Right lobe of liver (tissue), 4 donors: ENCODE measurements at regions not wholly inside any gene's neighbourhood (a gene's known extent, or its start where the extent isn't known, plus 50 kb on each side); places are given as distances from the start of the nearest gene placed in this dataset.

ENCODE experiments used
- POLR2A ChIP-seq: fragments of 450-650 bp; IDR thresholded peaks from one replicate; pipeline ENCODE4 v1.6.1; 2017; ENCODE audit warnings: antibody characterized with exemption, mild to moderate bottlenecking
- TF ChIP-seq, protein P1 (sequence below), 4 donors: fragments of 200-600 bp in 3 of 4; fragments of 450-650 bp in 1 of 4; IDR thresholded peaks; one replicate each; pipeline versions ENCODE4 v1.5.1 to v1.8.0; 2016 to 2022; ENCODE audit warnings: antibody characterized with exemption in 4 of 4, mild to moderate bottlenecking in 2 of 4
- donor health status: DM: no; HTN: no; CAD: no.
- donor health status: DM: no; HTN: no; CAD: no.
- donor health status: DM: no; HTN: yes; CAD: no.

DNA sequence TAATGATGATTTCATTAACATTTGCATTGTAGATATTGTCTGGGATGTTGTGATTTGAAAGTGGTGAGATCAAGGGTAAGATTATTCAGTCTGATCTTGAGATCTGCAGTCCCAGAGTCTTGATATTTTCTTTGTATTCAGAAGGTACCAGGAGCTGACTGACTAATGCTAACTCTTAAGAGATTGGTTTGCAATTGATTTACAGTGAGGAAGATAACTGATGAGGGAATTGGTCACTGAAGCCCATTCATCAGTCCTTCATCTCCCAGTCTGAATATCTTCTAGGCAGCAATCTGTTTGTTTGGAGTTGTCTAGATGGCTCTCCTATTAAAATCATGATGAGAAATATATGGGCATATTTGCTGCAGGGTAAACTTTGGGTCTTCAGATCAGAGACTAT is 473.7 kb downstream of the ARL4A start:
- TF ChIP-seq, protein P1, sequence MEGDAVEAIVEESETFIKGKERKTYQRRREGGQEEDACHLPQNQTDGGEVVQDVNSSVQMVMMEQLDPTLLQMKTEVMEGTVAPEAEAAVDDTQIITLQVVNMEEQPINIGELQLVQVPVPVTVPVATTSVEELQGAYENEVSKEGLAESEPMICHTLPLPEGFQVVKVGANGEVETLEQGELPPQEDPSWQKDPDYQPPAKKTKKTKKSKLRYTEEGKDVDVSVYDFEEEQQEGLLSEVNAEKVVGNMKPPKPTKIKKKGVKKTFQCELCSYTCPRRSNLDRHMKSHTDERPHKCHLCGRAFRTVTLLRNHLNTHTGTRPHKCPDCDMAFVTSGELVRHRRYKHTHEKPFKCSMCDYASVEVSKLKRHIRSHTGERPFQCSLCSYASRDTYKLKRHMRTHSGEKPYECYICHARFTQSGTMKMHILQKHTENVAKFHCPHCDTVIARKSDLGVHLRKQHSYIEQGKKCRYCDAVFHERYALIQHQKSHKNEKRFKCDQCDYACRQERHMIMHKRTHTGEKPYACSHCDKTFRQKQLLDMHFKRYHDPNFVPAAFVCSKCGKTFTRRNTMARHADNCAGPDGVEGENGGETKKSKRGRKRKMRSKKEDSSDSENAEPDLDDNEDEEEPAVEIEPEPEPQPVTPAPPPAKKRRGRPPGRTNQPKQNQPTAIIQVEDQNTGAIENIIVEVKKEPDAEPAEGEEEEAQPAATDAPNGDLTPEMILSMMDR (IDR thresholded peaks at IDR 0.05): no peak
- TF ChIP-seq POLR2A: no peak
